Panc1 (cell line): ENCODE measurements at regions not wholly inside any gene's neighbourhood (a gene's known extent, or its start where the extent isn't known, plus 50 kb on each side); places are given as distances from the start of the nearest gene placed in this dataset.

Source experiments
- POLR2AphosphoS5 ChIP-seq: IDR thresholded peaks from 2 replicates; pipeline ENCODE4 v1.6.1; 2012; ENCODE audit warnings: mild to moderate bottlenecking, low read depth, low read length, moderate library complexity
- SIN3A ChIP-seq: IDR thresholded peaks from 2 replicates; pipeline ENCODE4 v1.6.1; 2012; ENCODE audit warnings: low read depth, mild to moderate bottlenecking, low read length, moderate library complexity, borderline replicate concordance; ENCODE audit not compliant: insufficient read depth
- TCF7L2 ChIP-seq: IDR thresholded peaks from 2 replicates; pipeline ENCODE4 v1.6.1; 2011; ENCODE audit warnings: mild to moderate bottlenecking, low read depth, low read length, inconsistent platforms
- TF ChIP-seq, protein P1 (sequence below): fragments of 450-650 bp; IDR thresholded peaks from 2 replicates; pipeline ENCODE4 v1.5.1; 2017; ENCODE audit warnings: mild to moderate bottlenecking
- TF ChIP-seq, protein P2 (sequence below), 2 experiments: IDR thresholded peaks; 2 replicates each; pipeline ENCODE4 v1.6.1; 2011 to 2012; ENCODE audit warnings: low read depth in 2 of 2, control low read depth in 1 of 2, low read length in 1 of 2, mild to moderate bottlenecking in 1 of 2, moderate library complexity in 1 of 2; ENCODE audit not compliant: insufficient read depth in 1 of 2

DNA sequence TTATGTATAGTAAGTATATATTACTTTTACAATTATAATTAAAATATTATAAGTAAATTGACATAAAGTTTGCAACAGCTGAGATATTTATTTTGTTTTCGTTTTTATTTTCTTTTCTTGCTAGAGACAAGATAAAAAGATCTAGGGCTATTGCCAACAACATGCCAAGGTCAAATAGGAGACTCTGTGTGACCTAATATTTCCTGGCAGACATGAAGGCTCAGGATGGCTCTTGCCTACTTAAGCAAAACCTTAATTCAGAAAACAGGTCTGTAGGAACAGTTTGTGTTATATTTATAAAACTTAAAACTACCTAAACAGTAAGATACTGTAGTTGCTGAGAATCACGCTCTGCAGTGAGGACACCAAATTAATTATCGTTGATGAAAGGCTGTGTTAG is 145.2 kb downstream of the RFC3 start:
- TF ChIP-seq, protein P1, sequence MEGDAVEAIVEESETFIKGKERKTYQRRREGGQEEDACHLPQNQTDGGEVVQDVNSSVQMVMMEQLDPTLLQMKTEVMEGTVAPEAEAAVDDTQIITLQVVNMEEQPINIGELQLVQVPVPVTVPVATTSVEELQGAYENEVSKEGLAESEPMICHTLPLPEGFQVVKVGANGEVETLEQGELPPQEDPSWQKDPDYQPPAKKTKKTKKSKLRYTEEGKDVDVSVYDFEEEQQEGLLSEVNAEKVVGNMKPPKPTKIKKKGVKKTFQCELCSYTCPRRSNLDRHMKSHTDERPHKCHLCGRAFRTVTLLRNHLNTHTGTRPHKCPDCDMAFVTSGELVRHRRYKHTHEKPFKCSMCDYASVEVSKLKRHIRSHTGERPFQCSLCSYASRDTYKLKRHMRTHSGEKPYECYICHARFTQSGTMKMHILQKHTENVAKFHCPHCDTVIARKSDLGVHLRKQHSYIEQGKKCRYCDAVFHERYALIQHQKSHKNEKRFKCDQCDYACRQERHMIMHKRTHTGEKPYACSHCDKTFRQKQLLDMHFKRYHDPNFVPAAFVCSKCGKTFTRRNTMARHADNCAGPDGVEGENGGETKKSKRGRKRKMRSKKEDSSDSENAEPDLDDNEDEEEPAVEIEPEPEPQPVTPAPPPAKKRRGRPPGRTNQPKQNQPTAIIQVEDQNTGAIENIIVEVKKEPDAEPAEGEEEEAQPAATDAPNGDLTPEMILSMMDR: no peak
- TF ChIP-seq POLR2AphosphoS5 (no peak), TCF7L2 (no peak), SIN3A (no peak)
- TF ChIP-seq, protein P2, sequence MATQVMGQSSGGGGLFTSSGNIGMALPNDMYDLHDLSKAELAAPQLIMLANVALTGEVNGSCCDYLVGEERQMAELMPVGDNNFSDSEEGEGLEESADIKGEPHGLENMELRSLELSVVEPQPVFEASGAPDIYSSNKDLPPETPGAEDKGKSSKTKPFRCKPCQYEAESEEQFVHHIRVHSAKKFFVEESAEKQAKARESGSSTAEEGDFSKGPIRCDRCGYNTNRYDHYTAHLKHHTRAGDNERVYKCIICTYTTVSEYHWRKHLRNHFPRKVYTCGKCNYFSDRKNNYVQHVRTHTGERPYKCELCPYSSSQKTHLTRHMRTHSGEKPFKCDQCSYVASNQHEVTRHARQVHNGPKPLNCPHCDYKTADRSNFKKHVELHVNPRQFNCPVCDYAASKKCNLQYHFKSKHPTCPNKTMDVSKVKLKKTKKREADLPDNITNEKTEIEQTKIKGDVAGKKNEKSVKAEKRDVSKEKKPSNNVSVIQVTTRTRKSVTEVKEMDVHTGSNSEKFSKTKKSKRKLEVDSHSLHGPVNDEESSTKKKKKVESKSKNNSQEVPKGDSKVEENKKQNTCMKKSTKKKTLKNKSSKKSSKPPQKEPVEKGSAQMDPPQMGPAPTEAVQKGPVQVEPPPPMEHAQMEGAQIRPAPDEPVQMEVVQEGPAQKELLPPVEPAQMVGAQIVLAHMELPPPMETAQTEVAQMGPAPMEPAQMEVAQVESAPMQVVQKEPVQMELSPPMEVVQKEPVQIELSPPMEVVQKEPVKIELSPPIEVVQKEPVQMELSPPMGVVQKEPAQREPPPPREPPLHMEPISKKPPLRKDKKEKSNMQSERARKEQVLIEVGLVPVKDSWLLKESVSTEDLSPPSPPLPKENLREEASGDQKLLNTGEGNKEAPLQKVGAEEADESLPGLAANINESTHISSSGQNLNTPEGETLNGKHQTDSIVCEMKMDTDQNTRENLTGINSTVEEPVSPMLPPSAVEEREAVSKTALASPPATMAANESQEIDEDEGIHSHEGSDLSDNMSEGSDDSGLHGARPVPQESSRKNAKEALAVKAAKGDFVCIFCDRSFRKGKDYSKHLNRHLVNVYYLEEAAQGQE (IDR thresholded peaks at IDR 0.05; ENCODE audit: insufficient read depth in 1 of 2, low read depth in 2 of 2, low read length in 1 of 2): no peak
